Peyer's patch (tissue), 4 donors: ENCODE measurements at regions not wholly inside any gene's neighbourhood (a gene's known extent, or its start where the extent isn't known, plus 50 kb on each side); places are given as distances from the start of the nearest gene placed in this dataset.

ENCODE experiments used
- POLR2A ChIP-seq, 2 donors: fragments of 450-650 bp; IDR thresholded peaks; one replicate each; pipeline ENCODE4 v1.5.1; 2017; ENCODE audit warnings: antibody characterized with exemption in 2 of 2, mild to moderate bottlenecking in 2 of 2, moderate library complexity in 2 of 2
- TF ChIP-seq, protein P1 (sequence below), 6 experiments: fragments of 450-650 bp in 4 of 6; fragments of 200-600 bp in 2 of 6; sonication (generic) in 1 of 6; IDR thresholded peaks; one replicate each; pipeline ENCODE4 v1.5.1; 2017 to 2019; ENCODE audit warnings: antibody characterized with exemption in 6 of 6, mild to moderate bottlenecking in 3 of 6, moderate library complexity in 1 of 6

DNA sequence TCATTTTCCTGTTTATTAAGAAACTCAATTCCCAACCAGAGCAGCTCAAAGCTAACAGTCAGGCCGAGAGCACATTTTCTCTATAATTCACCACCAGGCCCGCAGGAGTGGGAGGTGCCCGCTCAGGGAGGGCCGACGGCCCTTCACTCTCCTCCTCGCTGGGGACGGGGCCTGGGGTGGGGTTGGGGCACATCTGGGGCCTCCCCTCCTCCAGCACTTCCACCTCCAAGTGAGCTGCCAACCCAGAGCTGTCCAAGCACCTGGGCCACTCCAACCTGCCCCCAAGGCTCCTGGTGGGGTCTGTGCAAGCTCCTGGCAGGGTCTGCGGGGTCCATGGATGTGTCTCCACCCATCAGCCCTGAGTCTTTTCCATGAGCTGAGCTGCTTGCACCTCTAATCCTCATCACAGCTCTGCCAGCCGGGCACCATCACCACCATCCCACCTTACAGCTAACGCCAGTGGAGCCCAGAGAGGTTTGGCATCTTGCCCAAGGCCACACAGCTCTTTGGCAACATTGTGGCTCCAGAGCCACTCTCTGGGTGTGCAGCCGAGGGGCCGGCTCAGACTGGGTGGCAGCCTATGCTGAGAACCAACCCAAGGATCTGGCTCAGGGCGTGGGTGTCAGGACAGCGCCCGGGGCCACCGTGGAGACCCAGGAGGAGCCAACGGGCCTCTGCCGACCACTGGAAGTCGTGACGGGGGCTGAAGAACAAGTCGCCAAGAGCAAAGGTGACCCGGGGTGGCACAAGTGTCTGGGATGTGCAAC, 193.5 kb downstream of the BRD1 start:
- TF ChIP-seq, protein P1, sequence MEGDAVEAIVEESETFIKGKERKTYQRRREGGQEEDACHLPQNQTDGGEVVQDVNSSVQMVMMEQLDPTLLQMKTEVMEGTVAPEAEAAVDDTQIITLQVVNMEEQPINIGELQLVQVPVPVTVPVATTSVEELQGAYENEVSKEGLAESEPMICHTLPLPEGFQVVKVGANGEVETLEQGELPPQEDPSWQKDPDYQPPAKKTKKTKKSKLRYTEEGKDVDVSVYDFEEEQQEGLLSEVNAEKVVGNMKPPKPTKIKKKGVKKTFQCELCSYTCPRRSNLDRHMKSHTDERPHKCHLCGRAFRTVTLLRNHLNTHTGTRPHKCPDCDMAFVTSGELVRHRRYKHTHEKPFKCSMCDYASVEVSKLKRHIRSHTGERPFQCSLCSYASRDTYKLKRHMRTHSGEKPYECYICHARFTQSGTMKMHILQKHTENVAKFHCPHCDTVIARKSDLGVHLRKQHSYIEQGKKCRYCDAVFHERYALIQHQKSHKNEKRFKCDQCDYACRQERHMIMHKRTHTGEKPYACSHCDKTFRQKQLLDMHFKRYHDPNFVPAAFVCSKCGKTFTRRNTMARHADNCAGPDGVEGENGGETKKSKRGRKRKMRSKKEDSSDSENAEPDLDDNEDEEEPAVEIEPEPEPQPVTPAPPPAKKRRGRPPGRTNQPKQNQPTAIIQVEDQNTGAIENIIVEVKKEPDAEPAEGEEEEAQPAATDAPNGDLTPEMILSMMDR (IDR thresholded peaks at IDR 0.05): no peak
- TF ChIP-seq POLR2A (IDR thresholded peaks at IDR 0.05): no peak
